DND-41 (cell line): ENCODE measurements at regions not wholly inside any gene's neighbourhood (a gene's known extent, or its start where the extent isn't known, plus 50 kb on each side); places are given as distances from the start of the nearest gene placed in this dataset.

Experiments
- EZH2 ChIP-seq: IDR thresholded peaks from 3 replicates; pipeline ENCODE4 v1.6.1; 2012; ENCODE audit warnings: borderline replicate concordance, low read depth, mild to moderate bottlenecking, moderate library complexity, low read length, inconsistent platforms; ENCODE audit not compliant: severe bottlenecking
- TF ChIP-seq, protein P1 (sequence below): IDR thresholded peaks from 2 replicates; pipeline ENCODE4 v1.5.1; 2012; ENCODE audit warnings: borderline replicate concordance, low read length, moderate library complexity, mild to moderate bottlenecking; ENCODE audit not compliant: poor library complexity, severe bottlenecking; ENCODE audit errors: extremely low read depth

GRCh38 chr6:113137426-113137825 is 719.7 kb upstream of the MARCKS start:
- TF ChIP-seq, protein P1, sequence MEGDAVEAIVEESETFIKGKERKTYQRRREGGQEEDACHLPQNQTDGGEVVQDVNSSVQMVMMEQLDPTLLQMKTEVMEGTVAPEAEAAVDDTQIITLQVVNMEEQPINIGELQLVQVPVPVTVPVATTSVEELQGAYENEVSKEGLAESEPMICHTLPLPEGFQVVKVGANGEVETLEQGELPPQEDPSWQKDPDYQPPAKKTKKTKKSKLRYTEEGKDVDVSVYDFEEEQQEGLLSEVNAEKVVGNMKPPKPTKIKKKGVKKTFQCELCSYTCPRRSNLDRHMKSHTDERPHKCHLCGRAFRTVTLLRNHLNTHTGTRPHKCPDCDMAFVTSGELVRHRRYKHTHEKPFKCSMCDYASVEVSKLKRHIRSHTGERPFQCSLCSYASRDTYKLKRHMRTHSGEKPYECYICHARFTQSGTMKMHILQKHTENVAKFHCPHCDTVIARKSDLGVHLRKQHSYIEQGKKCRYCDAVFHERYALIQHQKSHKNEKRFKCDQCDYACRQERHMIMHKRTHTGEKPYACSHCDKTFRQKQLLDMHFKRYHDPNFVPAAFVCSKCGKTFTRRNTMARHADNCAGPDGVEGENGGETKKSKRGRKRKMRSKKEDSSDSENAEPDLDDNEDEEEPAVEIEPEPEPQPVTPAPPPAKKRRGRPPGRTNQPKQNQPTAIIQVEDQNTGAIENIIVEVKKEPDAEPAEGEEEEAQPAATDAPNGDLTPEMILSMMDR = no peak
- TF ChIP-seq EZH2 = no peak
